Motor neuron (in vitro differentiated cells): ENCODE measurements at regions not wholly inside any gene's neighbourhood (a gene's known extent, or its start where the extent isn't known, plus 50 kb on each side); places are given as distances from the start of the nearest gene placed in this dataset.
A peak's percentile ranks its signal among the peaks of the same experiment; 100 is the strongest.
"Not testable (repeated sequence)": the region's sequence is repeated elsewhere in the genome, so short reads cannot be mapped to it uniquely, and the experiment has no call there.

Source experiments
- ATAC-seq, 8 experiments: fragments of 200-7000 bp; cut with Tn5 transposase; replicated peaks in 6 of 8; 2 replicates each; pipeline ENCODE4 v1.8.0; 2021; ENCODE audit warnings: mild to moderate bottlenecking in 8 of 8, moderate library complexity in 8 of 8
- H3K27ac ChIP-seq, 2 donors: fragments of 250-450 bp; sonication (Bioruptor Pico); 2 replicates each; pipeline ENCODE4 v1.9.0; 2021; ENCODE audit warnings: antibody characterized with exemption in 2 of 2, mild to moderate bottlenecking in 2 of 2, moderate library complexity in 1 of 2
- H3K4me1 ChIP-seq, 2 donors: fragments of 250-450 bp; sonication (Bioruptor Pico); replicated peaks in 1 of 2; 2 replicates each; pipeline ENCODE4 v1.6.1; 2021; ENCODE audit warnings: antibody characterized with exemption in 2 of 2, mild to moderate bottlenecking in 2 of 2, moderate library complexity in 1 of 2
- H3K4me3 ChIP-seq, 5 donors: fragments of 250-450 bp; sonication (Bioruptor Pico); 2 replicates each; pipeline ENCODE4 v1.9.0; 2021; ENCODE audit warnings: antibody characterized with exemption in 5 of 5, mild to moderate bottlenecking in 5 of 5, moderate library complexity in 4 of 5
- WGBS, 10 experiments: fragments of 450-650 bp; shearing (Covaris generic); methylation state at CpG; one replicate each; pipeline ENCODE4 v1.0.0; 2022; 5-methylcytosine and 5-hydroxymethylcytosine counted together
- in situ Hi-C, 9 experiments: fragments of 400-800 bp; cut with MboI; loops; one replicate each; pipeline ENCODE4 v1.15.0; 2021; ENCODE audit warnings: low sequenced_read_pairs in 9 of 9, low pct_unique_long_range_greater_than_20kb in 2 of 9; ENCODE audit not compliant: unreplicated experiment in 9 of 9

GRCh38 chr12:43208221-43208620 is 343.8 kb downstream of the ADAMTS20 start:
- 49 to 100% (median 89%) methylated on average over 1 to 5 of the region's 5 CpGs; no CpG with 5 or more reads in 1 of the 10 experiments for WGBS, 10 experiments
- Histone ChIP-seq H3K27ac (no peak overlapping the region), H3K4me1 (no peaks in the 10 kb centered on the region), H3K4me3 (no peak overlapping the region)
- in situ Hi-C loops = no loop called here
- ATAC-seq = peak in 1 of 8 experiments; percentile 36

GRCh38 chr12:43206396-43206795 is 345.6 kb downstream of the ADAMTS20 start:
- Histone ChIP-seq H3K4me3 (no peak overlapping the region), H3K4me1 (no peaks in the 10 kb centered on the region), H3K27ac (no peak overlapping the region)
- no peak for ATAC-seq
- in situ Hi-C loops = no loop called here

- Histone ChIP-seq H3K4me3 (no peak overlapping the region), H3K27ac (no peak overlapping the region), H3K4me1 (no peaks in the 10 kb centered on the region)
- in situ Hi-C loops = no loop called here
- 67 to 100% (median 93%) methylated on average over 1 to 2 of the region's 2 CpGs; no CpG with 5 or more reads in 2 of the 10 experiments for WGBS, 10 experiments
- ATAC-seq = no peak
Observed at GRCh38 chr12:43198608-43199007, 353.4 kb downstream of the ADAMTS20 start.

- H3K4me3 ChIP-seq = no peak overlapping the region
- 0 to 100% (median 88%) methylated on average over 1 to 2 of the region's 2 CpGs; no CpG with 5 or more reads in 2 of the 10 experiments for WGBS, 10 experiments
- in situ Hi-C loops = no loop called here
Observed at GRCh38 chr12:43196268-43196907, 355.6 kb downstream of the ADAMTS20 start.

DNA sequence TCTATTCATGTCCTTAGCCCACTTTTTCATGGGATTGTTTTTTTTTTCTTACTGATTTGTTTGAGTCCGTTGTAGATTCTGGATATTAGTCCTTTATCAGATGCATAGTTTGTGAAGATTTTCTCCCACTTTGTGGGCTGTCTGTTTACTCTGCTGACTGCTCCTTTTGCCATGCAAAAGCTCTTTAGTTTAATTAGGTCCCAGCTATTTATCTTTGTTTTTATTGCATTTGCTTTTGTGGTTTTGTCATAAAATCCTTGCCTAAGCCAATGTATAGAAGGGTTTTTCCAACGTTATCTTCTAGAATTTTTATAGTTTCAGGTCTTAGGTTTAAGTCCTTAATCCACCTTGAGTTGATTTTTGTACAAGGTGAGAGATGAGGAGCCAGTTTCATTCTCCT is 358.9 kb downstream of the ADAMTS20 start:
- H3K4me3 ChIP-seq, H3K27ac ChIP-seq, in situ Hi-C loops, ATAC-seq, H3K4me1 ChIP-seq: not testable (repeated sequence)
- 54 to 100% (median 73%) methylated on average over 1 to 2 of the region's 2 CpGs for whole genome bisulfite sequencing, 10 experiments

More at GRCh38 chr12:43196268-43196907, 355.6 kb downstream of the ADAMTS20 start:
- H3K27ac ChIP-seq = no peak overlapping the region
- ATAC-seq = peak in 3 of 8 experiments; percentile 84 to 90 (median 88)
- H3K4me1 ChIP-seq = no peaks in the 10 kb centered on the region

- H3K4me1 ChIP-seq, in situ Hi-C loops, H3K27ac ChIP-seq, ATAC-seq, H3K4me3 ChIP-seq: not testable (repeated sequence)
- 0 to 88% (median 67%) methylated on average over 1 to 2 of the region's 2 CpGs; no CpG with 5 or more reads in 1 of the 10 experiments for WGBS, 10 experiments
Observed at GRCh38 chr12:43192442-43192841, 359.6 kb downstream of the ADAMTS20 start.

DNA sequence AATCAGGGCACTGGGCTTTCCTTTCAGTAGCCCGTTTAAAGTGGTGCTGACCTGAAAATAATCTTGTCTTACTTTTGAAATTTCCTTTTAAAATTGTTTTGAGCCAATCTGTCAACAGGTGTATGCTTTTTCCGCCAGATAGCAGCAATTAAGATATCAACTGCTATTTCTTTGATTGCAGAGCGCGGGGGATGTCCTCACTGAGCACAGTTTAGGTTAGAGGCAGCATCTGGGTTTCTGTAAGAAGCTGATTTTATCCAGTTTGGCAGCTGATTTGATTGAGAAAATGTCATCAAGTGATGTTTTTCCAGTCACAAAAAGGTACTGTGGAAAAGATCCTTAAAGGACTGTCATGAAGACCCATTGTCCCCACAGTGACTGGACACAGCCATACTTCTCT is 371.8 kb downstream of the ADAMTS20 start:
- H3K27ac ChIP-seq = no peak overlapping the region
- H3K4me1 ChIP-seq = no peaks in the 10 kb centered on the region
- WGBS, 10 experiments = 0 to 100% (median 83%) methylated on average over 1 to 4 of the region's 4 CpGs; no CpG with 5 or more reads in 1 of the 10 experiments
- in situ Hi-C loops = no loop called here
- H3K4me3 ChIP-seq = no peak overlapping the region
- no peak for ATAC-seq

DNA sequence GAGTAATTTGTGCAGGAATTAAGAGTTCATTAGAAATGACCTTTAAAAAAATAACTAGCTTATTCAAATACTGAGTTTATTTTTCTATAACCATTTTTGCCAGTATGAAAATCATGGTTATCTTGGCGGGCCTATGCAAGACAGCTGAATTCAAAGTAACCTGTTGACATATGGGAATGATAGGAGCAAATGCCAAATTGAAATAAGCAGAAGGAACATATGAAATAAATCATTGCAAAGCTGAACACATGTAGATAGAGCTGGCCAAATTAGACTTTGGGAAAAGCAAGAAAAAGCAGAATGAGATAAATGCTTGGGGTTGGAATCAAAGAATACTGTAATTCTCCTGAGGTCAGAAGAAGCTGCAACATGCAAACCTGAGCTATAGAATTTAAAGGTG is 372.5 kb downstream of the ADAMTS20 start:
- in situ Hi-C loops = no loop called here
- H3K4me1 ChIP-seq = no peaks in the 10 kb centered on the region
- ATAC-seq = no peak
- no peak overlapping the region for H3K4me3 ChIP-seq
- WGBS, 10 experiments = 20 to 100% (median 90%) methylated on average over 1 of the region's 1 CpG
- H3K27ac ChIP-seq = no peak overlapping the region

DNA sequence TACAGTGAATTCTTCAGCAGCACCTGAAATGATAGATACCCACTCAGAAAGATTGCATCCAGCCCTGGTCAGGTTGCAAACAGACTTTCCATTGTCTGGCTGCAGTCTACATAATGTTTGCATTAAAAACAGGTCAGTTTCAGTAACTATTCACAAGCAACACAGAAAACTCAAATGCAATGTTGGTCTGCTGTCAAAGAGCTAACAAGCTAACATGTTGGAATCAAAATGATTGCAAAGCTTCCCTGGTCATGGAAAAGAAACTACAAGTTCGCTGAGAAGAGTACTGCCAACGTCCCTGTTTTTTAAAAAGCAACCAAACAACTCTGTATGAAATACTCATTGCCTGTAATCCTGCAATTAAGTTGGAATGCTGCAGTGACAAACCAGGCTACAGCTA is 374.7 kb downstream of the ADAMTS20 start:
- no peak for ATAC-seq
- no peak overlapping the region for H3K4me3 ChIP-seq
- 8 to 84% (median 68%) methylated on average over 1 to 2 of the region's 2 CpGs; no CpG with 5 or more reads in 2 of the 10 experiments for WGBS, 10 experiments
- no peak overlapping the region for H3K27ac ChIP-seq
- in situ Hi-C loops = no loop called here
- no peaks in the 10 kb centered on the region for H3K4me1 ChIP-seq

- 31 to 88% (median 61%) methylated on average over 1 to 3 of the region's 3 CpGs for WGBS, 10 experiments
- no peak for ATAC-seq
- peaks cover 0 to 7% of the 10 kb centered on the region in 2 donors for H3K4me1 ChIP-seq
- in situ Hi-C loops = no loop called here
- H3K27ac ChIP-seq = no peak overlapping the region
- no peak overlapping the region for H3K4me3 ChIP-seq
Observed at GRCh38 chr12:43169115-43169681, 382.8 kb downstream of the ADAMTS20 start.

DNA sequence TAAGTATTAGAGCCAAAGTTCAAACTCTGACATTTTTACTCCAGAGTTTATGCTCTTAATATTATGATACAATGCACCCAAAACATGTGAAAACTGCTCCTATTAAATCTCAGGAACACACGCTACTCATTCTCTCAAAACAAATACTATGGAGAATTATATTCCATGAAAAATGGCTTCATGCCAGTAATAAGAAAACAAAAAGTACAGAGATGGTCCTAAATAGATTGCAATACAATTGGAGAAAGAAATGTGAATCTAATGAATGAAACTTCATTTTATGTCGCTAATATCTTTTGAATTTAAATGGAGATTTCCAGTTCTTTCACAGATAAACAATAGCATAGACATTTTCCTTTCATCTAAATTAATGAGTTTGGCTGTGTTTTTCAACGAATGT is 384.3 kb downstream of the ADAMTS20 start:
- in situ Hi-C loops = no loop called here
- ATAC-seq = no peak
- H3K4me3 ChIP-seq = no peak overlapping the region
- WGBS, 10 experiments = 59 to 100% (median 90%) methylated on average over 1 to 3 of the region's 3 CpGs
- no peak overlapping the region for H3K27ac ChIP-seq
- peaks cover 0 to 7% of the 10 kb centered on the region in 2 donors for H3K4me1 ChIP-seq

DNA sequence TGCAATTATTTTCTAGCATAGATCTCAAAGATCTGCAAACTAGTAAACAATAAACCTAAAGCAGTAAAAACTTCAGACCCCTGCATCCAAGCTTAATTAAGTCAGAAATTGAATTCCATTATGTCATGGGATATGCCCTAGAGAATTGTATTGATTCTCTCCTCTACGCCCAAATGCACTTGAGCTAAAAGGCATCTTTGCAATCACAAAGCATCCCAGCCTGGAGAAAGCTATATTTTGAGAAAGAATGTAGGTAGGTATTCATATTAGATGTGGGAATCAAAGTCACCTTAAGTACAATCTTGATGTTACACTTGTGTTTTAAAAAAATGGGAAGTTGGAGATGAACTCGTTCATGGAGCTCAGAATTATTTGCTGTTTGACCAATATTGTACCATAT is 386.7 kb downstream of the ADAMTS20 start:
- H3K27ac ChIP-seq = no peak overlapping the region
- WGBS, 10 experiments = 57 to 91% (median 75%) methylated on average over 1 to 2 of the region's 2 CpGs; no CpG with 5 or more reads in 2 of the 10 experiments
- in situ Hi-C loops = no loop called here

GRCh38 chr12:43162138-43162537 is 389.9 kb downstream of the ADAMTS20 start:
- 51 to 100% (median 82%) methylated on average over 2 to 3 of the region's 3 CpGs; no CpG with 5 or more reads in 2 of the 10 experiments for WGBS, 10 experiments
- no peak for ATAC-seq
- Histone ChIP-seq H3K27ac (no peak overlapping the region), H3K4me1 (peaks cover 0 to 24% of the 10 kb centered on the region in 2 donors), H3K4me3 (no peak overlapping the region)
- in situ Hi-C loops = no loop called here

More for the DNA sequence above, 386.7 kb downstream of the ADAMTS20 start:
- no peak overlapping the region for H3K4me3 ChIP-seq
- ATAC-seq = no peak
- peaks cover 0 to 7% of the 10 kb centered on the region in 2 donors for H3K4me1 ChIP-seq

GRCh38 chr12:43159506-43159905 is 392.5 kb downstream of the ADAMTS20 start:
- ATAC-seq = peak in 5 of 8 experiments; percentile 45 to 78 (median 57)
- Histone ChIP-seq H3K4me3 (no peak overlapping the region), H3K27ac (no peak overlapping the region), H3K4me1 (peaks cover 0 to 17% of the 10 kb centered on the region in 2 donors)
- in situ Hi-C loops = no loop called here
- WGBS, 10 experiments = 29 to 72% (median 53%) methylated on average over 1 to 2 of the region's 2 CpGs; no CpG with 5 or more reads in 1 of the 10 experiments
